Coronary artery (tissue), 2 donors: ENCODE measurements at regions not wholly inside any gene's neighbourhood (a gene's known extent, or its start where the extent isn't known, plus 50 kb on each side); places are given as distances from the start of the nearest gene placed in this dataset.

Experiments used
- DNase-seq: peaks from one replicate; pipeline ENCODE4 v3.0.0-alpha.2; 2017; ENCODE audit warnings: low spot score
- H3K27ac ChIP-seq, 2 donors: fragments of 200-600 bp; sonication (generic); one replicate each; pipeline ENCODE4 v1.5.1; 2016 to 2019
- H3K4me3 ChIP-seq: fragments of 200-600 bp; sonication (generic); 2 replicates; pipeline ENCODE4 v1.5.1; 2016; ENCODE audit warnings: mild to moderate bottlenecking, moderate library complexity
- TF ChIP-seq, protein P1 (sequence below): fragments of 200-600 bp; sonication (generic); IDR thresholded peaks from one replicate; pipeline ENCODE4 v1.5.1; 2019; ENCODE audit warnings: antibody characterized with exemption

DNA sequence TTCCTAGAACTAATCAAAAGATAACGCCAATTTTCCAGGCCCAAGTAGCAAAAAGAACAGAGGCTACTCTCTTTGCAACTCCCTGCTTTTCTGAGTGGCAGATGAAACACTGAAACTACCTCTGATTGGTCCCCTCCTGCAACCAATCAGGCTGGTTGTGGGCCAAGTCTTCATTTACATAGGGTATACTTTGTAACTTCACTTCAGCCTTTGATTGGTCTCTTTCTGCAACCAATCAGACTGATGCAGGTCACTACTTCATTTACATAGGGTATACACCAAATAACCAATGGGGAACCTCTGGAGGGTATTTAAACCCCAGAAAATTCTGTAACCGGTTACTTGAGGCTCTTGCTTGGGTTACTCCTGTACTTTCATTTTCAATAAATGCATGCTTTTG lies 289.6 kb downstream of the MED10 start:
- DNase-seq, result no peak
- no peak overlapping the region for H3K27ac ChIP-seq
- TF ChIP-seq, protein P1, sequence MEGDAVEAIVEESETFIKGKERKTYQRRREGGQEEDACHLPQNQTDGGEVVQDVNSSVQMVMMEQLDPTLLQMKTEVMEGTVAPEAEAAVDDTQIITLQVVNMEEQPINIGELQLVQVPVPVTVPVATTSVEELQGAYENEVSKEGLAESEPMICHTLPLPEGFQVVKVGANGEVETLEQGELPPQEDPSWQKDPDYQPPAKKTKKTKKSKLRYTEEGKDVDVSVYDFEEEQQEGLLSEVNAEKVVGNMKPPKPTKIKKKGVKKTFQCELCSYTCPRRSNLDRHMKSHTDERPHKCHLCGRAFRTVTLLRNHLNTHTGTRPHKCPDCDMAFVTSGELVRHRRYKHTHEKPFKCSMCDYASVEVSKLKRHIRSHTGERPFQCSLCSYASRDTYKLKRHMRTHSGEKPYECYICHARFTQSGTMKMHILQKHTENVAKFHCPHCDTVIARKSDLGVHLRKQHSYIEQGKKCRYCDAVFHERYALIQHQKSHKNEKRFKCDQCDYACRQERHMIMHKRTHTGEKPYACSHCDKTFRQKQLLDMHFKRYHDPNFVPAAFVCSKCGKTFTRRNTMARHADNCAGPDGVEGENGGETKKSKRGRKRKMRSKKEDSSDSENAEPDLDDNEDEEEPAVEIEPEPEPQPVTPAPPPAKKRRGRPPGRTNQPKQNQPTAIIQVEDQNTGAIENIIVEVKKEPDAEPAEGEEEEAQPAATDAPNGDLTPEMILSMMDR, result no peak
- no peak overlapping the region for H3K4me3 ChIP-seq

DNA sequence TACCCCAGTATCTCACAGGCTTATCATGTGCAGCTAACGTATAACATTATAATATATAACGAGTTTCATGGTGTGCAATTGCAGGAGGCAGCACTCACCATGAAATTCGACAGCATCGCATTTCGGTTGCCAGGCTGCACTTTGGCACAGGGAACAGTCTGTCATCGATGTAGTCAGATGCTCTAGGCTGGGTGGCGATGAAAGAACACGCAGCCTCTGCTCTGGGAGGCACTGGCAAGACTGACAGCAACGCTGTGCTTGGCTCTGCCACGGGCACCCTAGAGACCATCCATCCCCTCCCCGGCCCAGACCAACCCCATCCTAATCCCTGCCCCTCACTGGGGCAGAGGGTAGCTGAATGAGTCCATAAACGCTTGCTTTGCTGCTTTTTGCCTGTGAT lies 290.8 kb downstream of the MED10 start:
- TF ChIP-seq, protein P1, result no peak
- Histone ChIP-seq H3K27ac (no peak overlapping the region), H3K4me3 (no peak overlapping the region)
- no peak for DNase-seq

DNA sequence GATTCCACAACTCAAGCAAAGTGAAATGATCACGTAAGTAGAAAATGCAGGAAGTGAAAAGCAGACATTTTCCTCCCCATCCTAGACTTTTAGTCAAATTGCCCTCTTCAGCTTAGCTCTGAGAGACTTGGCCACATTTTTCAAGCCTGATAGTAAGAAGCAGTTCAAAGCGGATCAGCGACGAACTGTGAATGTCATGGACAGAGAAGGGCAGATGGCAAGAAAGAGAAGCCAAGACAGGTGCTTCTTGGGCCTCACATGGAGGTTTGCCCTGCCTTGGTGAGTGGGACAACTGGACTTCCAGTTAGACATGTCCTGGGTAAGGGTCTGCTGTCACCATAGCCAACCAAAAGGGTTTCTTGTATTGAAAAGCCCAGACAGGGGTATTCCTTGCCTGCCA lies 291.5 kb downstream of the MED10 start:
- Histone ChIP-seq H3K27ac (no peak overlapping the region), H3K4me3 (no peak overlapping the region)
- TF ChIP-seq, protein P1, result no peak
- no peak for DNase-seq

DNA sequence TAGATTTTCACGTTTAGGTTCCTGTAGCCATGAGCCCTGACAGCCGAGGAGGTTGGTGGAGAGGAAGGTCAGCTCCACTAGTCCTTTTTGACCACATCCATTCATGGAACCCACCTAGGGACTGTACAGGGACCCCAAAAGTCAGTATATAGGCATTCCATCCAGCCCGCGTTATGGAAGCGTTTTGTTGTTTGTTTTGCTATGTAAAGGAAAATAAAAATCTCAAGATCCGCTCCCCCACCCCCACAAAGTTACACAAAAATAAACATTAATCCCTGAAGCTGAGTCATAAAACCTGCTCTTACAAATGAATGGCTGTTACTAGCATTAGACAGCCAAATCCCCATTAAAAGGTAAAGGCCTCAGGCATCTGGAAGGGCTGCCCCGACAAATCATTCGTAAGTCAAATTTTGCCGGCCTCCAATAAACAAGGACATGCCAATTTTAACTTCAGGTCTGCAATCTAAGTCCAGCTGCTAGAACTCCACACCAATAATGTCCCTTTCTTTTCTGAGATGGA lies 292.9 kb downstream of the MED10 start:
- TF ChIP-seq, protein P1, result no peak
- no peak overlapping the region for H3K27ac ChIP-seq
- H3K4me3 ChIP-seq, result no peak overlapping the region
- no peak for DNase-seq

DNA sequence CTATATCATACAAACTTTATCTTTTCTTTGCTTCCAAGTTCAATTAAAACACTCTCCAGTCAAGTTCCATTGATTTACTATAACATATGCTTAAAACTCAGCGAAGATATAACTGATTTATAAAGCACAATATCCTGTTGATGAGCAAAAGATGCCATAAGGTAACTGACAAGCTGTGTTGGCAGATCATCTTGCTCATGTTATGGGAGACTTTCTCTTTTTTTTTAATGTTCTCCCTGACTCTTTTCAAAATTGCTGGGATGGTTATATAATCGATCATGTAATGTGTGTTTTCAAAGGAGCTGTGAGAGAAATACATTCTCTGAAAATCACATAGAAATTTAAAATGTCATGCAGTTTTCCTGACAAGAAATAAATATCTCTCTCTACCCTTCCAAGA lies 293.5 kb downstream of the MED10 start:
- DNase-seq, result no peak
- TF ChIP-seq, protein P1, result no peak
- Histone ChIP-seq H3K27ac (no peak overlapping the region), H3K4me3 (no peak overlapping the region)

DNA sequence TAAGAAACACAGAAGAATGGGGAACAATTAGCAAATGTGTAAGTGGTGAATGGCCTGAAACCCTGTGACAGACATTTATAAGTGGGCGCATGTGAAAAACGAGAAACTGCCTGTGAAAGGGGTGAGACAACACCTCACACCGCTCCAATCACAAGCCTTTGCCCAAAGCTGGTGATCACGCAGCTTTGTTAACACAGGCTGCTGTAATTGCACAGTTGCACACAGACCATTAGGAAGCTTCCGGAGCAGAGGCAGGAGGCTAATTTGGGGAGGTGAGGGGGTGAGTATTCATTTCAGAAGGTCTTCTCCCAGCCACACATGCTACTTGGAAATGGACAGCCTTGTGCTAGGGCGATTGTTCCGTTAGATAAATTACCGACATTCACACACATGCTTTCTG lies 294.0 kb downstream of the MED10 start:
- Histone ChIP-seq H3K27ac (no peak overlapping the region), H3K4me3 (no peak overlapping the region)
- TF ChIP-seq, protein P1, result no peak
- DNase-seq, result no peak

DNA sequence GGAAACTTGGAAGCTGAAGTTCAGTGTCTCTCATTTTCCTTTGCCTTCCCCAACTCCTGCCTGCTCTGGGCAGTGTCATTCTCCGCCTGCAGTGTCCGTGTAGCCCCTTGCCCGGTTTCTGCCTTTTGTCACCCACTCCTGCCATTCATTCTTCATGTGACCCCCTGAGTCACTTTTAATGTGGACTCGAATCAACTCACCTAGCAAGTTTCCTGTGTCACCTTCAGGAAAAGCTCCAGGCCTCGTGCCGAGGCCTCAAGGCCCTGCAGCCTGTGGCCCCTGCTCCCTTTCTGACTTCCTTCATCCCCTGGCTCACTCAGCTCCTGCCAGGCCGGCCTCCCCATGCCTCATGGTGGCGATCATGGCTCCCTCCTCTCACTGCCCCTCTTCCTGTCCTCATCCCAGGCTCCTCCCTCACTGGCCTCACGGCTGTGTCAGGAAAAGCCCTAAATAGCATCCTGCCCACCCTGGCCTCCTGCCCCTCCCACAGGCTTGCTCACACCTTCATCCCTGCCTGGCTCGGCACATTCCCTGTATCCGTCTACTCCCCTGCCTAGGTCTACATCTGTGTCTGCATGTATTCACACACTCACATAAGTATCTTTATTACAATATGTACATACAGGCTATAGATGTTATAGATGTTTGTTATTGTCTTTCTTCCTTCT lies 294.9 kb downstream of the MED10 start:
- TF ChIP-seq, protein P1, result no peak
- no peak for DNase-seq
- Histone ChIP-seq H3K4me3 (no peak overlapping the region), H3K27ac (no peak overlapping the region)
